Heart left ventricle (tissue), 16 donors: ENCODE measurements at regions not wholly inside any gene's neighbourhood (a gene's known extent, or its start where the extent isn't known, plus 50 kb on each side); places are given as distances from the start of the nearest gene placed in this dataset.
A peak's percentile ranks its signal among the peaks of the same experiment; 100 is the strongest.

Experiments
- ATAC-seq, 4 donors: fragments of 200-7000 bp; cut with Tn5 transposase; one replicate each; pipeline ENCODE4 v1.9.1; 2020 to 2022; ENCODE audit warnings: moderate library complexity in 4 of 4, mild to moderate bottlenecking in 3 of 4, moderate number of reproducible peaks in 1 of 4
- DNase-seq, 5 donors: peaks; one replicate each; pipeline ENCODE4 v3.0.0-alpha.2; 2020
- H3K27ac ChIP-seq, 12 donors: fragments of 200-600 bp; sonication (generic) in 4 of 12; one replicate each; pipeline versions ENCODE4 v1.5.0 to v1.8.0; 2016 to 2022; ENCODE audit warnings: mild to moderate bottlenecking in 2 of 12
- H3K27me3 ChIP-seq, 9 donors: fragments of 200-600 bp; sonication (generic) in 2 of 9; one replicate each; pipeline versions ENCODE4 v1.5.1 to v1.8.0; 2016 to 2022; ENCODE audit warnings: mild to moderate bottlenecking in 3 of 9
- H3K36me3 ChIP-seq, 9 donors: fragments of 200-600 bp; sonication (generic) in 2 of 9; one replicate each; pipeline versions ENCODE4 v1.5.0 to v1.8.0; 2018 to 2022; ENCODE audit warnings: mild to moderate bottlenecking in 2 of 9
- H3K4me1 ChIP-seq, 12 donors: fragments of 200-600 bp; sonication (generic) in 4 of 12; one replicate each; pipeline versions ENCODE4 v1.5.0 to v1.8.0; 2016 to 2022; ENCODE audit warnings: mild to moderate bottlenecking in 3 of 12
- H3K4me3 ChIP-seq, 12 donors: fragments of 200-600 bp; sonication (generic) in 4 of 12; one replicate each; pipeline versions ENCODE4 v1.5.0 to v1.8.0; 2017 to 2022; ENCODE audit warnings: mild to moderate bottlenecking in 9 of 12, moderate library complexity in 4 of 12
- H3K9me3 ChIP-seq, 12 donors: fragments of 200-600 bp; sonication (generic) in 4 of 12; one replicate each; pipeline versions ENCODE4 v1.5.0 to v1.8.0; 2016 to 2022; ENCODE audit warnings: mild to moderate bottlenecking in 1 of 12
- CTCF ChIP-seq, 12 donors: fragments of 200-600 bp; sonication (generic) in 4 of 12; IDR thresholded peaks; one replicate each; pipeline versions ENCODE4 v1.5.0 to v1.8.0; 2018 to 2022; ENCODE audit warnings: antibody characterized with exemption in 12 of 12, mild to moderate bottlenecking in 5 of 12
- POLR2A ChIP-seq, 2 donors: fragments of 450-650 bp; IDR thresholded peaks; one replicate each; pipeline ENCODE4 v1.6.1; 2017; ENCODE audit warnings: antibody characterized with exemption in 2 of 2, mild to moderate bottlenecking in 2 of 2, moderate library complexity in 2 of 2
- WGBS, 4 donors: extraction: QIAGEN DNeasy Blood & Tissue Kit in 2 of 4; methylation state at CpG; one replicate each; pipeline versions ENCODE4 v1.1.5 to v1.1.7; 2013 to 2018; 5-methylcytosine and 5-hydroxymethylcytosine counted together
- intact Hi-C, 10 donors: fragments of 100-400 bp; cut with DNase I; formaldehyde crosslinking; loops; one replicate each; pipeline versions ENCODE4 v1.11.1 to v1.14.2; 2022
- donor health status: ischemic (EF 13 %, LVEDD 7.1; RV severe dilation, severe dysfunction).
- donor health status: healthy with polysubstance abuse.
- donor health status: DM: no; HTN: yes; CAD: no.
- donor health status: DM: no; HTN: no; CAD: no.
- donor health status: ischemic (EF 25% LVEDD 6.9; RV normal size, moderate dysfunction).
- donor health status: ischemic (EF 25% LVEDD 5.7; RV mildly dilated, moderate dysfunction).
- donor health status: healthy.
- donor health status: DM: yes; HTN: yes; CAD: no.
- donor health status: ischemic (EF 35%, LVEDD 5.7; RV mildly dilated, moderate dysfunction).
- donor health status: nonischemic (EF 11% LVEDD 7.7; RV severe dilation, severe dysfunction).
- donor health status: DM: yes; HTN: yes; CAD: no.
- donor health status: PGD.
- donor health status: ischemic (EF 29% LVEDD 5.4; RV normal size, mild dysfunction).
- donor health status: nonischemic (EF 23%, LVEDD 6.1; RV moderate dilation, normal function).

GRCh38 chr7:55641273-55641691 is 69.0 kb upstream of the VOPP1 start:
- H3K9me3 ChIP-seq, result peaks cover 0 to 10% (median 0%) of the 10 kb centered on the region in 12 donors
- H3K27ac ChIP-seq, result no peak overlapping the region
- TF ChIP-seq POLR2A (IDR thresholded peaks at IDR 0.05) (no peak), CTCF (IDR thresholded peaks at IDR 0.05) (peak; percentile 61 to 85 (median 77))
- H3K4me3 ChIP-seq, result no peak overlapping the region
- intact Hi-C loops, result loop anchor here (1.0 to 10.0 kb wide), 9 partner anchors 94 to 452 kb away; partner anchors contain the start of gene NIPSNAP2 (in 6 of the 10)
- no peaks in the 10 kb centered on the region for H3K36me3 ChIP-seq
- DNase-seq, result peak in 3 of 5 donors; percentile 27 to 42 (median 30)
- H3K4me1 ChIP-seq, result peaks cover 0 to 7% (median 0%) of the 10 kb centered on the region in 12 donors
- WGBS, 4 donors, result 0 to 3% (median 0%) methylated on average over 1 of the region's 1 CpG
- ATAC-seq, result peak; percentile 80 to 95 (median 91)
- peaks cover 0 to 2% (median 0%) of the 10 kb centered on the region in 9 donors for H3K27me3 ChIP-seq

DNA sequence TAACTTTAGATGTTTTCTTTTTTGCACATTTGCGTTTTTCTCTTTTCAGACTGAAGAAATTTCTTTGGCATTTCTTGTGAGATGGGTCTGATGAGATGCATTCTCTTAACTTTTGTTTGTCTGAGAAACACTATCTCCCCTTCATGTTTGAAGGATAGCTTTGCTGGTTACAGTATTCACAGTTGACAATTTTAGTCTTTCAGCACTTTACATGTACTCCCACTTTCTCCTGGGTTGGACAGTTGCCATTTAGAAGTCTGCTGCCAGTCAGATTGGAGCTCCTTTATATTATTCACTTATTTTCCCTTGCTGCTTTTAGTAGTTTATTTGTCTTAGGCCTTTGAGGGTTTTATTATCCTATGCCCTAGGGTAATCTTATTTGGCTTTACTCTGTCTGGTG is 67.3 kb upstream of the VOPP1 start:
- Histone ChIP-seq H3K36me3 (no peaks in the 10 kb centered on the region), H3K4me3 (no peak overlapping the region), H3K9me3 (peaks cover 0 to 10% (median 0%) of the 10 kb centered on the region in 12 donors), H3K27ac (no peak overlapping the region), H3K27me3 (peaks cover 0 to 2% (median 0%) of the 10 kb centered on the region in 9 donors), H3K4me1 (peaks cover 0 to 7% (median 0%) of the 10 kb centered on the region in 12 donors)
- intact Hi-C loops, result loop anchor here (2.0 to 10.0 kb wide), 7 partner anchors 95 to 438 kb away; partner anchors contain the start of gene NIPSNAP2 (in 5 of the 10)
- 80 to 89% (median 84%) methylated on average over 1 of the region's 1 CpG for WGBS, 4 donors
- no peak for DNase-seq
- no peak for ATAC-seq
- TF ChIP-seq POLR2A (IDR thresholded peaks at IDR 0.05) (no peak), CTCF (IDR thresholded peaks at IDR 0.05) (no peak)

DNA sequence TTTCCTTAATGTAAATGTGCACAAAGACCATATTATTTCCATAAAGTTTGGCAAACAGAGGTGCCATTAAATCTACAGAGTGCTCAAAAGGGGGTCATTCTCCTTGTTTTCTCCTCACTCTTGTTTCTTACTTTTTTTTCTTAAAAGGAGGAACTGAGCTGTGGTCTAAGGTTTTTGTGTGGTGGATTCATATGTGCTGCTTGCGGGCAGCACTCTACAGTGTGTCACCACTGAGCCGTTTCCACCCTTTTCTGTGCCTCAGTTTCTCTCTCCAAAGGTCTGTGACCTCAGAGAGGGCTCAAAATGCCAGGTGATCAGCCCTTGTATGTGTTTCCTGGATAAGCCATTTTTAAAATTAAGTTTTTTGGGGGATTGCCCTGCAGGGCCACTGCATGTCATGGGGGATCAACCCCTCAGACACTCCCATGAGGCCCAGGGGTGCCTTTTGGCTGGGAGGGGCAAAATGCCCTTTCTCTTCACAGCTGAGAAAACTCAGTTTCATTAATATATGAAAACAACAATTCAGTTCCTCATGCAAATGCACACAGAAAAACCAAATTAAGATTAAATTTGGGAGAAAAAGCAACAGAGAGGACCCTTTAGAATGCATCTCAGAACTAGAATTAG is 56.9 kb upstream of the VOPP1 start:
- Histone ChIP-seq H3K4me3 (no peak overlapping the region), H3K27ac (no peak overlapping the region), H3K9me3 (peaks cover 0 to 16% (median 0%) of the 10 kb centered on the region in 12 donors), H3K36me3 (no peaks in the 10 kb centered on the region), H3K27me3 (no peaks in the 10 kb centered on the region), H3K4me1 (no peaks in the 10 kb centered on the region)
- ATAC-seq (no peak), DNase-seq (no peak)
- intact Hi-C loops, result no loop called here
- 23 to 37% (median 35%) methylated on average over 2 of the region's 2 CpGs for WGBS, 4 donors
- TF ChIP-seq POLR2A (IDR thresholded peaks at IDR 0.05) (no peak), CTCF (IDR thresholded peaks at IDR 0.05) (no peak)

GRCh38 chr7:55624813-55625212 is 52.5 kb upstream of the VOPP1 start:
- Histone ChIP-seq H3K4me1 (no peaks in the 10 kb centered on the region), H3K36me3 (no peaks in the 10 kb centered on the region), H3K9me3 (peaks cover 0 to 16% (median 0%) of the 10 kb centered on the region in 12 donors), H3K27ac (no peak overlapping the region), H3K4me3 (no peak overlapping the region), H3K27me3 (peaks cover 0 to 5% (median 0%) of the 10 kb centered on the region in 9 donors)
- intact Hi-C loops, result no loop called here
- 71 to 85% (median 76%) methylated on average over 3 of the region's 3 CpGs for WGBS, 4 donors
- DNase-seq (no peak), ATAC-seq (no peak)
- no peak for TF ChIP-seq POLR2A (IDR thresholded peaks at IDR 0.05)
- TF ChIP-seq CTCF (IDR thresholded peaks at IDR 0.05), result no peak
